HFF-Myc (cell line): ENCODE measurements at regions not wholly inside any gene's neighbourhood (a gene's known extent, or its start where the extent isn't known, plus 50 kb on each side); places are given as distances from the start of the nearest gene placed in this dataset.
"Not testable (repeated sequence)": the region's sequence is repeated elsewhere in the genome, so short reads cannot be mapped to it uniquely, and the experiment has no call there.

Source experiments
- DNase-seq: peaks from one replicate; pipeline ENCODE4 v3.0.0-alpha.2; 2011; ENCODE audit warnings: low read depth; ENCODE audit errors: extremely low read depth
- H3K4me3 ChIP-seq: replicated peaks from 2 replicates; pipeline ENCODE4 v1.5.1; 2011; ENCODE audit warnings: low read depth, mild to moderate bottlenecking, control low read depth, low read length
- CTCF ChIP-seq: IDR thresholded peaks from 2 replicates; pipeline ENCODE4 v1.5.1; 2012; ENCODE audit warnings: mild to moderate bottlenecking, low read depth, low read length, control low read depth; ENCODE audit errors: missing control alignments

- no peak for TF ChIP-seq CTCF
- DNase-seq = no peak
- no peak overlapping the region for H3K4me3 ChIP-seq
Measured at GRCh38 chr1:188166654-188167053, 1337.9 kb downstream of the PLA2G4A start.

- no peak overlapping the region for H3K4me3 ChIP-seq
- DNase-seq = no peak
- no peak for TF ChIP-seq CTCF
Measured at GRCh38 chr1:188169971-188170370, 1341.2 kb downstream of the PLA2G4A start.

GRCh38 chr1:188170411-188170810, 1341.7 kb downstream of the PLA2G4A start:
- no peak for TF ChIP-seq CTCF
- no peak overlapping the region for H3K4me3 ChIP-seq
- no peak for DNase-seq

GRCh38 chr1:188170935-188171334, 1342.2 kb downstream of the PLA2G4A start:
- H3K4me3 ChIP-seq = no peak overlapping the region
- TF ChIP-seq CTCF = no peak
- DNase-seq = no peak

- H3K4me3 ChIP-seq, DNase-seq: not testable (repeated sequence)
Measured at GRCh38 chr1:188182063-188182462, 1353.3 kb downstream of the PLA2G4A start.

GRCh38 chr1:188188317-188188716, 1359.6 kb downstream of the PLA2G4A start:
- H3K4me3 ChIP-seq = no peak overlapping the region
- DNase-seq = no peak
- TF ChIP-seq CTCF = no peak

GRCh38 chr1:188194916-188195315, 1366.2 kb downstream of the PLA2G4A start:
- no peak overlapping the region for H3K4me3 ChIP-seq
- no peak for DNase-seq
- TF ChIP-seq CTCF = no peak
